IMR-90 (cell line): ENCODE measurements at regions not wholly inside any gene's neighbourhood (a gene's known extent, or its start where the extent isn't known, plus 50 kb on each side); places are given as distances from the start of the nearest gene placed in this dataset.

ENCODE experiments used
- ATAC-seq: fragments of 200-7000 bp; cut with Tn5 transposase; 2 replicates; pipeline ENCODE4 v1.9.1; 2020; ENCODE audit warnings: low read depth, mild to moderate bottlenecking, moderate library complexity
- BruUV-seq: library from RNA; stranded (reverse); fragments of 400-500 nt; replicated peaks from 2 replicates; lab custom pipeline; 2021; lab: Mats Ljungman, UMichigan
- CTCF ChIA-PET: fragments of 300-600 bp; formaldehyde crosslinking; extraction: SDS; loops from one replicate; lab custom pipeline; 2021; ENCODE audit warnings: antibody characterized with exemption; lab: Yijun Ruan, JAX
- POLR2A ChIA-PET: fragments of 300-600 bp; sonication (Branson Sonifier 250); formaldehyde crosslinking; loops from one replicate; lab custom pipeline; 2022; ENCODE audit warnings: antibody characterized with exemption; ENCODE audit not compliant: unreplicated experiment; lab: Charles Lee
- DNase-seq: peaks from one replicate; pipeline ENCODE4 v3.0.0; 2013
- H2AFZ ChIP-seq: replicated peaks from 2 replicates; pipeline ENCODE3; 2013; ENCODE audit warnings: low read length, mild to moderate bottlenecking; ENCODE audit not compliant: poor library complexity
- H2AK5ac ChIP-seq: 2 replicates; pipeline ENCODE4 v1.6.1; 2013; ENCODE audit warnings: low read depth, low read length, inconsistent platforms
- H2AK9ac ChIP-seq: replicated peaks from 2 replicates; pipeline ENCODE3; 2013; ENCODE audit warnings: mild to moderate bottlenecking, low read depth, low read length, moderate library complexity; ENCODE audit not compliant: poor library complexity
- H2BK120ac ChIP-seq: 2 replicates; pipeline ENCODE4 v1.6.1; 2013; ENCODE audit warnings: low read depth, low read length, inconsistent platforms
- H2BK15ac ChIP-seq: 3 replicates; pipeline ENCODE4 v1.6.1; 2013; ENCODE audit warnings: low read depth, low read length, inconsistent platforms
- H2BK20ac ChIP-seq: 2 replicates; pipeline ENCODE4 v1.6.1; 2013; ENCODE audit warnings: low read depth, mild to moderate bottlenecking, inconsistent platforms, low read length, moderate library complexity
- H2BK5ac ChIP-seq: 2 replicates; pipeline ENCODE4 v1.6.1; 2013; ENCODE audit warnings: mild to moderate bottlenecking, low read depth, low read length, inconsistent platforms; ENCODE audit not compliant: poor library complexity, severe bottlenecking
- H3K14ac ChIP-seq: replicated peaks from 2 replicates; pipeline ENCODE4 v1.6.1; 2013; ENCODE audit warnings: low read depth, low read length, inconsistent platforms
- H3K18ac ChIP-seq: 2 replicates; pipeline ENCODE4 v1.6.1; 2013; ENCODE audit warnings: low read depth, low read length, control low read depth
- H3K23ac ChIP-seq: 2 replicates; pipeline ENCODE4 v1.6.1; 2013; ENCODE audit warnings: low read depth, low read length, inconsistent platforms
- H3K27ac ChIP-seq: 2 replicates; pipeline ENCODE4 v1.5.1; 2013; ENCODE audit warnings: mild to moderate bottlenecking, control low read depth, low read length; ENCODE audit not compliant: insufficient read depth
- H3K27me3 ChIP-seq: 2 replicates; pipeline ENCODE4 v1.6.1; 2013; ENCODE audit warnings: low read length; ENCODE audit not compliant: control insufficient read depth, insufficient read depth
- H3K36me3 ChIP-seq: 2 replicates; pipeline ENCODE4 v1.6.1; 2013; ENCODE audit warnings: low read length, mixed read lengths; ENCODE audit not compliant: control insufficient read depth, insufficient read depth
- H3K4ac ChIP-seq: 2 replicates; pipeline ENCODE4 v1.6.1; 2013; ENCODE audit warnings: low read depth, low read length, inconsistent platforms
- H3K4me1 ChIP-seq: 2 replicates; pipeline ENCODE4 v1.6.1; 2013; ENCODE audit warnings: low read length, mixed read lengths; ENCODE audit not compliant: control insufficient read depth, insufficient read depth
- H3K4me2 ChIP-seq: 2 replicates; pipeline ENCODE4 v1.6.1; 2013; ENCODE audit warnings: low read depth, mild to moderate bottlenecking, control low read depth, low read length, moderate library complexity
- H3K4me3 ChIP-seq: 2 replicates; pipeline ENCODE4 v1.5.1; 2013; ENCODE audit warnings: low read depth, mild to moderate bottlenecking, control low read depth, low read length, moderate library complexity; ENCODE audit not compliant: insufficient read depth
- H3K56ac ChIP-seq: 2 replicates; pipeline ENCODE4 v1.6.1; 2013; ENCODE audit warnings: low read length, inconsistent platforms; ENCODE audit not compliant: insufficient read depth; ENCODE audit errors: extremely low read depth
- H3K79me1 ChIP-seq, 2 experiments: 2 replicates each; pipeline ENCODE4 v1.6.1; 2013; ENCODE audit warnings: low read length in 2 of 2, inconsistent platforms in 1 of 2, low read depth in 1 of 2
- H3K9ac ChIP-seq: 2 replicates; pipeline ENCODE4 v1.6.1; 2013; ENCODE audit warnings: low read depth, low read length, control low read depth
- H3K9me1 ChIP-seq: 2 replicates; pipeline ENCODE4 v1.6.1; 2013; ENCODE audit warnings: low read length, inconsistent platforms; ENCODE audit not compliant: insufficient read depth
- H3K9me3 ChIP-seq: 2 replicates; pipeline ENCODE4 v1.6.1; 2013; ENCODE audit warnings: low read length; ENCODE audit not compliant: control insufficient read depth, insufficient read depth
- H4K20me1 ChIP-seq: 2 replicates; pipeline ENCODE4 v1.6.1; 2013; ENCODE audit warnings: low read length, inconsistent platforms; ENCODE audit not compliant: insufficient read depth
- H4K5ac ChIP-seq: 2 replicates; pipeline ENCODE4 v1.6.1; 2013; ENCODE audit warnings: mild to moderate bottlenecking, low read depth, low read length, control low read depth
- H4K8ac ChIP-seq, 2 experiments: 2 replicates each; pipeline ENCODE4 v1.6.1; 2013; ENCODE audit warnings: low read depth in 2 of 2, low read length in 2 of 2, control low read depth in 1 of 2, inconsistent platforms in 1 of 2
- H4K91ac ChIP-seq: 2 replicates; pipeline ENCODE4 v1.6.1; 2013; ENCODE audit warnings: low read depth, low read length, inconsistent platforms; ENCODE audit not compliant: insufficient read depth
- BHLHE40 ChIP-seq: fragments of 150-350 bp; IDR thresholded peaks from 2 replicates; pipeline ENCODE4 v1.6.1; 2016; ENCODE audit warnings: mild to moderate bottlenecking, low read depth, low read length
- CEBPB ChIP-seq: IDR thresholded peaks from 2 replicates; pipeline ENCODE4 v1.6.1; 2012; ENCODE audit warnings: low read depth, low read length, improper control_type of control experiment
- CTCF ChIP-seq: conservative IDR thresholded peaks from 2 replicates; pipeline ENCODE4 v1.5.1; 2012; ENCODE audit warnings: mild to moderate bottlenecking, low read depth, low read length, improper control_type of control experiment
- ELK1 ChIP-seq: fragments of 150-350 bp; IDR thresholded peaks from 2 replicates; pipeline ENCODE4 v1.6.1; 2016; ENCODE audit warnings: low read depth, mild to moderate bottlenecking, low read length, moderate library complexity, borderline replicate concordance
- FOS ChIP-seq: fragments of 150-350 bp; IDR thresholded peaks from 2 replicates; pipeline ENCODE4 v1.6.1; 2016; ENCODE audit warnings: low read depth, low read length
- MAFK ChIP-seq: IDR thresholded peaks from 2 replicates; pipeline ENCODE4 v1.6.1; 2012; ENCODE audit warnings: low read depth, low read length, improper control_type of control experiment
- MXI1 ChIP-seq: IDR thresholded peaks from 2 replicates; pipeline ENCODE4 v1.6.1; 2012; ENCODE audit warnings: low read depth, mild to moderate bottlenecking, low read length, moderate library complexity, borderline replicate concordance
- NFE2L2 ChIP-seq: fragments of 150-350 bp; IDR thresholded peaks from 2 replicates; pipeline ENCODE4 v1.6.1; 2016; ENCODE audit warnings: low read depth, mild to moderate bottlenecking, low read length
- POLR2A ChIP-seq: IDR thresholded peaks from 2 replicates; pipeline ENCODE4 v1.6.1; 2012; ENCODE audit warnings: mild to moderate bottlenecking, low read depth, low read length
- RAD21 ChIP-seq: IDR thresholded peaks from 2 replicates; pipeline ENCODE4 v1.6.1; 2012; ENCODE audit warnings: low read length, improper control_type of control experiment
- RCOR1 ChIP-seq: IDR thresholded peaks from 2 replicates; pipeline ENCODE4 v1.6.1; 2012; ENCODE audit warnings: mild to moderate bottlenecking, low read length, improper control_type of control experiment; ENCODE audit not compliant: insufficient replicate concordance
- RFX5 ChIP-seq: IDR thresholded peaks from 2 replicates; pipeline ENCODE4 v1.8.0; 2012; ENCODE audit warnings: low read depth, mild to moderate bottlenecking, low read length, moderate library complexity
- SMC3 ChIP-seq: fragments of 150-350 bp; IDR thresholded peaks from 2 replicates; pipeline ENCODE4 v1.6.1; 2016; ENCODE audit warnings: low read depth, mild to moderate bottlenecking, antibody characterized with exemption, low read length, moderate library complexity
- WGBS, 2 experiments: methylation state at CpG; one replicate each; pipeline versions ENCODE4 v1.1.5 to v1.1.7; 2013; ENCODE audit warnings: missing lambda C conversion rate in 2 of 2; ENCODE audit not compliant: insufficient read length in 1 of 2; ENCODE audit errors: extremely low coverage in 2 of 2; 5-methylcytosine and 5-hydroxymethylcytosine counted together
- dilution Hi-C: fragments of 300-500 bp; cut with HindIII; formaldehyde crosslinking; loops from one replicate; pipeline ENCODE4 v1.14.3; 2018; ENCODE audit warnings: low sequenced_read_pairs; ENCODE audit not compliant: unreplicated experiment
- in situ Hi-C: fragments of 300-500 bp; cut with MboI; formaldehyde crosslinking; loops from 3 replicates; pipeline ENCODE4 v1.14.3; 2019; ENCODE audit warnings: low sequenced_read_pairs, inconsistent platforms, mixed read lengths
- intact Hi-C: fragments of 100-400 bp; cut with micrococcal nuclease; formaldehyde crosslinking; loops from 2 replicates; pipeline ENCODE4 v1.10.0; 2022

- Histone ChIP-seq H2AFZ (no peak overlapping the region), H3K9ac (no peak overlapping the region), H2BK120ac (peak overlapping the region; percentile 78), H4K20me1 (no peaks in the 10 kb centered on the region), H3K27me3 (no peaks in the 10 kb centered on the region), H3K18ac (peak overlapping the region; percentile 43; the same call in 1 of the 2 replicates), H3K36me3 (no peaks in the 10 kb centered on the region), H3K9me3 (no peaks in the 10 kb centered on the region), H3K56ac (no peak overlapping the region), H3K4me2 (no peak overlapping the region), H2BK20ac (peak overlapping the region; percentile 81), H2BK5ac (peak overlapping the region; percentile 59), H2AK9ac (no peak overlapping the region), H4K8ac (peak overlapping the region; percentile 43 to 69; a peak in 3 of 4 replicates), H2AK5ac (peak overlapping the region; percentile 87; the same call in 1 of the 2 replicates), H4K5ac (no peak overlapping the region), H3K4me3 (no peak overlapping the region), H3K14ac (peak overlapping the region; percentile 35), H4K91ac (peak overlapping the region; percentile 61; the same call in 1 of the 2 replicates), H3K4me1 (peaks cover 7% of the 10 kb centered on the region; the same call in 1 of the 2 replicates), H3K4ac (peak overlapping the region; percentile 44), H3K79me1 (no peaks in the 10 kb centered on the region), H3K23ac (peak overlapping the region; percentile 54; the same call in 1 of the 2 replicates), H3K27ac (no peak overlapping the region), H2BK15ac (peak overlapping the region; percentile 81; the same call in 1 of the 3 replicates), H3K9me1 (no peaks in the 10 kb centered on the region; the same call in 1 of the 2 replicates)
- in situ Hi-C loops: no loop called here
- BruUV-seq: no TSS peak
- ChIA-PET CTCF (interaction anchor here (1.1 kb wide), 1 partner anchor 10 kb away, joined by 3 read pairs; no protein-coding TSS in a partner anchor), POLR2A (no interaction called here)
- ATAC-seq (peak; percentile 72), DNase-seq (peak; percentile 50)
- intact Hi-C loops: no loop called here
- WGBS, 2 experiments: no CpG with 5 or more reads among the region's 3 CpGs
- dilution Hi-C loops: no loop called here
- TF ChIP-seq POLR2A (no peak), MXI1 (no peak), RFX5 (no peak), RAD21 (no peak), RCOR1 (no peak), FOS (no peak), CEBPB (no peak), NFE2L2 (no peak), CTCF (no peak), MAFK (no peak), SMC3 (no peak), BHLHE40 (no peak), ELK1 (no peak)
Observed at GRCh38 chr2:145110668-145111356, 590.9 kb upstream of the ZEB2 start.
